Panc1 (cell line): ENCODE measurements at regions not wholly inside any gene's neighbourhood (a gene's known extent, or its start where the extent isn't known, plus 50 kb on each side); places are given as distances from the start of the nearest gene placed in this dataset.

Experiments
- ATAC-seq: fragments of 200-7000 bp; cut with Tn5 transposase; 2 replicates; pipeline ENCODE4 v1.9.1; 2020; ENCODE audit warnings: mild to moderate bottlenecking, moderate library complexity
- BruUV-seq: library from RNA; stranded (reverse); fragments of 400-500 nt; replicated peaks from 2 replicates; lab custom pipeline; 2021; lab: Mats Ljungman, UMichigan
- CTCF ChIA-PET: fragments of 300-600 bp; sonication (Branson Sonifier 250); formaldehyde crosslinking; loops from one replicate; lab custom pipeline; 2022; ENCODE audit warnings: antibody characterized with exemption; lab: Charles Lee
- POLR2A ChIA-PET: fragments of 300-600 bp; sonication (Branson Sonifier 250); formaldehyde crosslinking; loops from one replicate; lab custom pipeline; 2022; ENCODE audit warnings: antibody characterized with exemption; lab: Charles Lee
- DNase-seq: peaks from one replicate; pipeline ENCODE4 v3.0.0-alpha.2; 2010; ENCODE audit warnings: low read depth, low spot score
- H3K27ac ChIP-seq: 2 replicates; pipeline ENCODE4 v1.5.1; 2011; ENCODE audit warnings: mild to moderate bottlenecking, low read length, inconsistent platforms
- H3K27me3 ChIP-seq: fragments of 200-500 bp; sonication (Bioruptor generic); 2 replicates; pipeline ENCODE4 v1.6.0; 2014; ENCODE audit warnings: low read length, inconsistent platforms; ENCODE audit not compliant: control insufficient read depth, insufficient read depth
- H3K36me3 ChIP-seq: fragments of 200-500 bp; sonication (Bioruptor generic); 2 replicates; pipeline ENCODE4 v1.5.1; 2014; ENCODE audit warnings: inconsistent platforms, mild to moderate bottlenecking, low read length, moderate library complexity; ENCODE audit not compliant: control insufficient read depth, insufficient read depth
- H3K4me1 ChIP-seq: 2 replicates; pipeline ENCODE4 v1.5.1; 2011; ENCODE audit warnings: inconsistent platforms, mild to moderate bottlenecking, low read length, moderate library complexity; ENCODE audit not compliant: control insufficient read depth, insufficient read depth
- H3K4me3 ChIP-seq, 2 experiments: 2 replicates each; pipeline ENCODE4 v1.5.1; 2011 to 2012; ENCODE audit warnings: low read depth in 2 of 2, low read length in 2 of 2, mild to moderate bottlenecking in 2 of 2, inconsistent platforms in 1 of 2, moderate library complexity in 1 of 2
- H3K9me3 ChIP-seq: fragments of 200-500 bp; sonication (Bioruptor generic); 2 replicates; pipeline ENCODE4 v1.5.1; 2014; ENCODE audit warnings: low read depth, mild to moderate bottlenecking, inconsistent platforms, low read length, moderate library complexity; ENCODE audit not compliant: control insufficient read depth, insufficient read depth
- CTCF ChIP-seq: fragments of 450-650 bp; IDR thresholded peaks from 2 replicates; pipeline ENCODE4 v1.5.1; 2017; ENCODE audit warnings: mild to moderate bottlenecking
- POLR2AphosphoS5 ChIP-seq: IDR thresholded peaks from 2 replicates; pipeline ENCODE4 v1.6.1; 2012; ENCODE audit warnings: mild to moderate bottlenecking, low read depth, low read length, moderate library complexity
- REST ChIP-seq, 2 experiments: IDR thresholded peaks; 2 replicates each; pipeline ENCODE4 v1.6.1; 2011 to 2012; ENCODE audit warnings: low read depth in 2 of 2, control low read depth in 1 of 2, low read length in 1 of 2, mild to moderate bottlenecking in 1 of 2, moderate library complexity in 1 of 2; ENCODE audit not compliant: insufficient read depth in 1 of 2
- SIN3A ChIP-seq: IDR thresholded peaks from 2 replicates; pipeline ENCODE4 v1.6.1; 2012; ENCODE audit warnings: low read depth, mild to moderate bottlenecking, low read length, moderate library complexity, borderline replicate concordance; ENCODE audit not compliant: insufficient read depth
- TCF7L2 ChIP-seq: IDR thresholded peaks from 2 replicates; pipeline ENCODE4 v1.6.1; 2011; ENCODE audit warnings: mild to moderate bottlenecking, low read depth, low read length, inconsistent platforms
- in situ Hi-C: cut with HindIII; loops from 2 replicates; pipeline ENCODE4 v1.10.0; 2016; ENCODE audit warnings: low sequenced_read_pairs, low pct_unique_long_range_greater_than_20kb
- intact Hi-C: fragments of 100-400 bp; cut with micrococcal nuclease; formaldehyde crosslinking; loops from one replicate; pipeline ENCODE4 v1.10.0; 2022; ENCODE audit not compliant: unreplicated experiment

DNA sequence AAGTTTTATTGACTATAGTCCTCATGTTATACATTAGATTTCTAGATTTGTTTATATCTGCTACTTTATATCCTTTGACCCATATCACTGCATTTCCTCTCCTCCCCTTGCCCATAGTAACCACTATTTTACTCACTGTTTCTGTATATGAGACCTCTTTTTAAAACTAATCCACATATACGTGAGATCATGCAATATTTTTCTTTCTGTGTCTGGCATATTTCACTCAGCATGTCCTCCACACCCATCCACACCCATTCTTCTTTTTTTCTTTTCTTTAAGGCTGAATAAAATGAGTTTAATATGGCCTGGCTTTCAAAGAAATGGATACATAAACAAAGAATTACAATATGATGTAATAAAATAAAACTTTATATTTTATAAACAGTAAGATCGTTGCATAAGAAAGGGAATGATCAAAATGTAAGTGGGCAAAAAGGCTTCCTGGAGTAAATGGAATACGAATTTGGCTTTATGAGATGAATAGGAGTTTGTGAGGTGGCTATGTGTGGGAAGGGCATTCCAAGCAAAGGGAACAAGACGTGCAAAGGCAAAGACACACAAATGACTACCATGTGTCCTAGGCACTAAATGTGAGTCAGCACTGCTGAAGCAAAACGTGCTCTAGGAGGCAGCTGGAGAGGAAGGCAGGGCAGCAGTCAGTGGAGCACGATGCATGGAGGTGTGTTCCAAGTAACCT, 53.2 kb upstream of the HIF1A start:
- Histone ChIP-seq H3K27me3 (no peaks in the 10 kb centered on the region), H3K27ac (no peak overlapping the region), H3K9me3 (no peaks in the 10 kb centered on the region), H3K4me1 (no peaks in the 10 kb centered on the region), H3K4me3 (no peak overlapping the region), H3K36me3 (no peaks in the 10 kb centered on the region)
- TF ChIP-seq TCF7L2 (no peak), SIN3A (no peak), POLR2AphosphoS5 (no peak), REST (IDR thresholded peaks at IDR 0.05; ENCODE audit: insufficient read depth in 1 of 2, low read depth in 2 of 2, low read length in 1 of 2) (no peak), CTCF (no peak)
- BruUV-seq: no TSS peak
- DNase-seq: no peak
- ATAC-seq: no peak
- intact Hi-C loops (no loop called here), in situ Hi-C loops (no loop called here)
- ChIA-PET CTCF (no interaction called here), POLR2A (interaction anchor here (0.6 kb wide), 1 partner anchor 374 kb away, joined by 7 read pairs; no protein-coding TSS in a partner anchor)

- POLR2A ChIA-PET: no interaction called here
- TF ChIP-seq REST (IDR thresholded peaks at IDR 0.05; ENCODE audit: insufficient read depth in 1 of 2, low read depth in 2 of 2, low read length in 1 of 2) (no peak), CTCF (no peak), POLR2AphosphoS5 (no peak), TCF7L2 (no peak), SIN3A (no peak)
- BruUV-seq: no TSS peak
- in situ Hi-C loops (no loop called here), intact Hi-C loops (no loop called here)
- Histone ChIP-seq H3K4me3 (no peak overlapping the region), H3K36me3 (no peaks in the 10 kb centered on the region), H3K9me3 (no peaks in the 10 kb centered on the region), H3K27ac (no peak overlapping the region), H3K27me3 (no peaks in the 10 kb centered on the region), H3K4me1 (no peaks in the 10 kb centered on the region)
- no peak for DNase-seq
- CTCF ChIA-PET: no interaction called here
- no peak for ATAC-seq
Observed at GRCh38 chr14:61642614-61642982, 52.7 kb upstream of the HIF1A start.
